ENCODE measurements at regions not wholly inside any gene's neighbourhood (a gene's known extent, or its start where the extent isn't known, plus 50 kb on each side); places are given as distances from the start of the nearest gene placed in this dataset.
"Not testable (repeated sequence)": the region's sequence is repeated elsewhere in the genome, so short reads cannot be mapped to it uniquely, and the experiment has no call there.

- no peak for DNase-seq
Measured at GRCh38 chr7:142460402-142461117, 202.7 kb upstream of the PRSS58 start.

GRCh38 chr7:142459551-142459963 lies 201.7 kb upstream of the PRSS58 start:
- no peak for DNase-seq

DNA sequence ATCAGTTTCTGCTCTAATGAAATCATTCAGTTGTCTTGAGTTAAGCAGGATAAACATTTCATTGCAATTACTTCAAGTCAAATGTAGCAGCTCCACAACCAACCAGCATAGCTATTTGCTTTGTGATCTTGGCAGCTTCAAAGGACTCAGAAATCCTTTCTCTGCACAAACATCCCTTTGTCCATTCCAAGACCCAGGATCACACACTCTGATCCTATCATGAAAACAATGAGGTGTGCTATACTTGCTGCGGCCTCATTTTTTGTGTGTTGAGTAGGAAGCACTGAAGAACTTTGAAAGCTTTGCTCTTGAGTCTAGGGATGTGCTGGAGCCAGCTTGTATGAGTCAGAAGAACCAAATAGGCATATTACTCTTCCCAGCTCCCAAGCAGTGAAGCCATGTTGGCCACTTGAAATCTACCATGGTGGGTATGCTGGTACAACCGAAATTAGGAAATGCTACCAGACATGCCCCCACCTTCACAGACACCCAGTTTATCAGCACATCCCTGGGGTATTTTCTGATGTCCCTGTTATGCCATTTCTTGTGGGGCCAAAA lies 199.4 kb upstream of the PRSS58 start:
- DNase-seq = no peak

DNA sequence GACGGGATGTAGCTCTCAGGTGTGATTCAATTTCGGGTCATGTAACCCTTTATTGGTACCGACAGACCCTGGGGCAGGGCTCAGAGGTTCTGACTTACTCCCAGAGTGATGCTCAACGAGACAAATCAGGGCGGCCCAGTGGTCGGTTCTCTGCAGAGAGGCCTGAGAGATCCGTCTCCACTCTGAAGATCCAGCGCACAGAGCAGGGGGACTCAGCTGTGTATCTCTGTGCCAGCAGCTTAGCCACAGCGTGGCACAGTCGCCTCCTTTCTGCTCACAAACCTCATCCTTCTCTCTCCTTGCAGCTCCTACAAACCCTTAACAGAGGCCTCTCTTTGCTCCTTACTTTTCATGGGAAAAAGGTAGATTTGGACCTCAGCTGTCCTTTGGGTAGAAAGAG lies 197.5 kb upstream of the PRSS58 start:
- no peak for DNase-seq

- DNase-seq = no peak
Measured at GRCh38 chr7:142454862-142455261, 197.0 kb upstream of the PRSS58 start.

GRCh38 chr7:142452791-142453190 lies 194.9 kb upstream of the PRSS58 start:
- DNase-seq = no peak

GRCh38 chr7:142451817-142452216 lies 194.0 kb upstream of the PRSS58 start:
- DNase-seq = no peak

DNA sequence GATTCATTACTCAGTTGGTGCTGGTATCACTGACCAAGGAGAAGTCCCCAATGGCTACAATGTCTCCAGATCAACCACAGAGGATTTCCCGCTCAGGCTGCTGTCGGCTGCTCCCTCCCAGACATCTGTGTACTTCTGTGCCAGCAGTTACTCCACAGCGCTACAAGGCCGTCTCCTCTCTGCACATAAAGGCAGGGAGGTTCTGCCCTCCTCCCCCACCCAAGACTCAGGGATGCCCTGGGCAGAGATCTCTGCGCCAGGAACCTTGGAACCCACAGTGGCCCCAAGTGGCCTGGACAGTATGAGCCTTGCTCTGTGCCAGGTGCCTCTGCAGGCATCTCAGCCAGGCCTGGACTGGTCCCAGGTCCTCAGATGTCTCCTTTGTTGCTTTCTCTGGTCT lies 193.4 kb upstream of the PRSS58 start:
- no peak for DNase-seq

DNA sequence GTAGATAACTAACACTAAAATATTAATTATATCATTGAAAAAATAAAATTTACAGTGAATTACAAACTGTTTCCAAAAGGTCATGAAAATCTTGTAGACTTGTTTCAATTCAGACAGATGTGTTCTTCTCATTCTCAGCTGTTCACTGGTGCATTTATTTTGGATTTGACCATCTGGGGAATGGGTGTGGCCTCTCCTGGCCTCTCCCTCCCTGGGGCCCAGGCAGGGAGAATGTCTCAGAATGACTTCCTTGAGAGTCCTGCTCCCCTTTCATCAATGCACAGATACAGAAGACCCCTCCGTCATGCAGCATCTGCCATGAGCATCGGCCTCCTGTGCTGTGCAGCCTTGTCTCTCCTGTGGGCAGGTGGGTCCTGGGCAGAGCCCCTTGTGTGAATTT lies 192.8 kb upstream of the PRSS58 start:
- DNase-seq = no peak

DNA sequence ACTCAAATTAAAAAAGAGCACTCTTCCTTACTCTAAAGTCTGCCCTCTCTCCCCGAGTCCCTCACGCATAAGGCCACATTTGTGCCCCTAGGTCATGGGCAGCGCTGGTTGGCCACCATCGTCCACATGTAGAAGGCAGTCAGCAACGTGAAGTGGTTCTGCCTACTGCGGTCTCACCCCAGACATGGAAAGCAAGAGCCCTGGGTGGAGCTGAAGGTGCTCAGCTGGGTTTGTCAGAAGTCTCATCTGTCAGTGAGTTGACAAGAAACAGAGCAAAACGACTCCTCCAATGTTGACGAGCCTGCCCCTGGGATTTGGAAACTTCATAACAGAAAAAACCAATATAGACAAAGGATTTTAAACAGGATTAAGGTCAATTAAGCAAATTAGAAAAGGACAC lies 192.3 kb upstream of the PRSS58 start:
- no peak for DNase-seq

GRCh38 chr7:142448857-142449256 lies 191.0 kb upstream of the PRSS58 start:
- not testable (repeated sequence) for DNase-seq

DNA sequence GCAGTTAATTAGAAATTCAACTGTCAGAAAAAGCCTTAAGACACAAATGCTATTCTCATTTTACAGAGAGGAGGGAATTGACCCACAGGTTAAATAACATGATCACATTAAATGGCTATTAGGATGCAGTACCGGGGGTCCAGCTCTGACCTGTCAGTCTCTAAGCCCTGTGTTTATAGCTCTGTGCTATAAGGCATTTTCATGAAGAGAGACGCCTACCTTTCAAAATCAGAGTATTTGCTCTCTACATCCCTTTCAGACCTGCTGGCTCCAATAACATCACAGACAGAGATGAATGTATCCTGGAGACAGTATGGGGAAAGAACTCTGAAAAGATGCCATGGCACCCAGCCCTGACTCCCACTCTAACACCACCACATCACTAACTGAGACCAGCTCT lies 189.9 kb upstream of the PRSS58 start:
- no peak for DNase-seq

- DNase-seq = no peak
Measured at GRCh38 chr7:142445019-142445686, 187.3 kb upstream of the PRSS58 start.

DNA sequence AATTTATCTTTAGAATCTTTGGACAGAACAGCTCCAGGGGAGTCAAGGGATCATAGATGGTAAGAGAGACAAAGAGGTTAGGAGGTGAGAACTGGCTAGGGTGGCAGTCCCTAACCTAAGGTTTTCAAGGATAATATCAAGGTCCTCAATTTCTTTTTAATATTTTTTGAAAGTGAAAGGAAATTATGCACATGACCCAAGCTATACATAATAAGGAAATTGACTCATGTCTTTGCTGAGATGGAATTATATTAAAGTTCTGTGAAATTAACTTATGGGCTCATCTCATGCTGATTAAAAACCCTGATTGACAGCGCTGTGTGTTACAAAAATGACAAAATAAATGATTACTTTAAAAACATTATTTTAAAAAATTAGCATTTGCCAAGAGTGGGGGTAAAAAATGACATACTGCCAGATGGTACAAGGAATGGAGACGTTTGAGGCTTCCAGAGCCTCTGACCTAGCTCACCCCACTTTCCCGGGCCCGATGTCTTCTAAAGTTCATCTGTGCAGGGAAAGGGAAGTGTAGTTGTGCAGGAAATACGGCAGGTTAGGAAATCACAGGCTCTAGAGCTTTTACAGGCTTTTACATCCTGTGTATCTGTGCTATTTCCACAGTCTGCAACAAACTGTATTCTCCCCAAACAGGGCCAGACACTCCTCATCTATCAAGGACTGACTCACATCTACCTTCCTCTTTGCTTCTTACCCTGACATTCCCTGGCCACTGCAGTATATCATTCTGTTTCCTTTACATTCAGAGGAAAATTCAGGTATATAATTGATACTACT lies 185.6 kb upstream of the PRSS58 start:
- no peak for DNase-seq

DNA sequence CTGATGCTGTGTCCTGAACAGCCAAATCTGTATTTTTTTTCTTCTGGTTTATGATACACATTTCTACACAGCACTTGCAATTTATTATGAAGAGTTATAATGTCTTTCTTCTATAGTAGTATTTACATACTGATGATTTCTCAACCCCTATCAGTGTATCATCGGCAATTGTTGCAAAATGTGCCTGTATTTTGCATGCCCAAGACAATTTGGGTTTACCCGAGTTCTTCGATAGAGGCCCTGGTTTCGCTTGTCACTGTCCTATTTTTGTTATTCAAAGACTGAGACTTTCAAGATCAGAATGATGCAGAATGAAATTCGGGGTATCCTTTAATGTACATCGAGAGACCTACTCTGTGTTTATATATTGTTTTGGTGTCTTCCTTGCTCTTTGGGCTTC lies 184.5 kb upstream of the PRSS58 start:
- no peak for DNase-seq

GRCh38 chr7:142440906-142441411 lies 183.1 kb upstream of the PRSS58 start:
- no peak for DNase-seq

DNA sequence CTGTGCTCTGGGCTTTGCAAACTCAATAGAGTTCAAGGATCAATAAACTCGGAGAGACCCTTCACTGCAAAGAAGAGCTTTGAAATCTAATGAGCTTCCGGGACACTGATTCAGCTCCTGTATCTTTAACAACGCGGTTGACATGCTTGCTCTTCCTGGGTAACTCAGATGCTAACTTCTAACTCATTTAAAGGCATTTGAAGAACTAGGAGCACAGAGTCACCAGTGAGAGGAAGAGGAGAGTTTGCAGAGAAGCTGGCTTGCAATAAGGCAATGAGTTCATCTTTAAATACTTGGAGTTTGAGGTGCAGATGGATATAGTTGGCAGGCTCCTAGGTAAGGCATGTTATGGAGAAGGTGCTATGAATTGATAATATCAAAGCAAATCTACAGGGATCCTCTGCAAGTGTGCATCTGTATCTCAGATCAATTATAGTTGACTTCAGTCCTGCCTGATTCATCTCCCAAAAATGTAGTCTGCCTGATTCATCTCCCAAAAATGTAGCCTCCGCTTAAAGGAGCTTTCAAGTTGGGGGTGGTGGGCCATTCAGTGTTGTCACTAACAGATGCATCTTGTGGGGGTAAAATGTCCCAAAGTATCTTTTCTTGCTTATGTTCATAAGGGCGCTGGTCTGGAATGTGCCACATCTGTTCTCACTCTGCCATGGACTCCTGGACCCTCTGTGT lies 182.5 kb upstream of the PRSS58 start:
- no peak for DNase-seq

DNA sequence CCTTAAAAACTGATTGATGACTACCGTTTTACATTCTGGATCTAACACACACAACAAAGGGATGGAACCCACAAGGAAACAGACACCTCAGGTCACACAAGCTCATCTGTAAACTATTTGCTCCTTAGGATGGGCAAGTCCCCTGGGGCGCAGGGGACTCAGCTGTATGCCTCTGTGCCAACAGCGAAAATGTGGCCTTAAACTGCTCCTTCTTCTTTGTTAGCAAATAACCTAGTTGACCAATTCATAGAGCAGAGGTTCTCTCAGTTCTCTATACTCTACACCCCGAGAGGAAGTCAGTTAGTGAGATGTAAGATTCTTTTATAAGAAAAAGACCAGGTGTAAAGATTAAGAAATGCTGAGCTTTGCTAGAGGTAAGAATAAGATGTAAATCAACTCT lies 181.9 kb upstream of the PRSS58 start:
- DNase-seq = no peak

DNA sequence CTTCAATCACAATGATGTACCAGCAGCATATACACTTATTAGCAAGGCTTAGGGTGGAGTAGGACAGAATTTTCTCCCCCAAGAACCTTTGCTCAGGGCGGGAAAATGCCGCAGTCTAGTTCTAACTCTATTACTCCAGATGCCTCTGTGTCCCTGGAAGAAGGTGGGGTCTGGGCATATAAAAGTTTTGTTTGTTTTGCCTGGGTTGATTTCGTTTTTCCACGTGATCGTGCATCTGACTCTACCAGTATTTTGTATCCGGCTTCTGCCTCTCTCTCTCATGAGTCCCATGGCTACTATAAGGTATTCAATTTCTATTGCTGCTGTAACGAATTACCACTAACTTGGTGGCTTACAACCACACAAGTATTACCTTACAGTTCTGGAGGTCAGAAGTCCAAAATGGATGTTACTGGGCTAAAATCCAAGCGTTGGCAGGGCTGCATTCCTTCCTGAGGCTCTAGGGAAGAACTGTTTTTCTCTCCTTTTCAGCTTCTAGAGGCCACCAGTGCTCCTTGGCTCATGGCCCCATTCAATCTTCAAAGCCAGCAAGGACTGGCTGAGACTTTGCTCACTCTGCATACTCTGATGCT lies 181.2 kb upstream of the PRSS58 start:
- DNase-seq = no peak

- no peak for DNase-seq
Measured at GRCh38 chr7:142438235-142438922, 180.5 kb upstream of the PRSS58 start.

DNA sequence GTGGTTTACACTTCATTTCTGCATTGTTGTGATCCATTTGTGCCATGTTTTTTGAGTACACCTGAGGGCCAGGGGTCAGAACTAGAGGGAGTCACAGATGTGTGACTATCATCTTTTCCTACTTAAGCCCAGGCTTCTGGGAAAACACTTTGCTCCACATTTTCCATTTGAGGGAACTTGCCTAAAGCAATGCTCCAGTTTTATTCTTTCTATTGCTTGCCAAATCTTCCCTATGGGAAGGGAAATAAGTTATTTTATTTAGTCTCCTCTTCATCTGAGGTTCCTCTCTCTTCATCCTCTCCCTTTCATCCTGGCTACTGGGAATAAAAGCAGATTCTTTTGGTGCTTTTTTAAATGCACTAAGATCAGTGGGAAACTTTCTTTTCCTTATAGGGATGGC lies 179.9 kb upstream of the PRSS58 start:
- DNase-seq = no peak

DNA sequence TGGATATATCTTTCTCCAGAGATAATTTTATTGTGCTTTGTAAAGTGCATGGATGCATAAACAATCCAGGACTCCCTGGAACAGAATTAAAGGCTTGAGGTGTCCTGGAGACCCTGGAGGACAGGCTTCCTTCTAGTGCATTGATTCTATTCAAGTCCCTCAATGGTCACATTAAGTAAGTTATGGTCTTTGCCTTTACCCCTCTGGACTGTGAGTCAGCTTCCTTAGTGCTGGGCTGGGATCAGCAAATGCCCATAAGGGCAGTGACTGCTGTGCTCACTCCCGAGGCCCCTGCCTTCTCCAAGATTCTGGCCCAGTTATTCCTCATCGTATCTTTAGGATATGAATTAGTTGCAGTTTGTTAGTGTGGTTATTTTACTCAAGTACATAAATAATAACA lies 178.7 kb upstream of the PRSS58 start:
- no peak for DNase-seq

Data from NK-92 treated with Interleukin-12 subunit alpha and Interleukin-12 subunit beta, amount 100 ng/mL, for 24 hours (cell line).